Skeletal muscle tissue (tissue), 3 donors: ENCODE measurements at regions not wholly inside any gene's neighbourhood (a gene's known extent, or its start where the extent isn't known, plus 50 kb on each side); places are given as distances from the start of the nearest gene placed in this dataset.
A peak's percentile ranks its signal among the peaks of the same experiment; 100 is the strongest.
"Not testable (repeated sequence)": the region's sequence is repeated elsewhere in the genome, so short reads cannot be mapped to it uniquely, and the experiment has no call there.

Experiments used
- H3K27ac ChIP-seq: one replicate; pipeline ENCODE4 v1.7.0; 2013; ENCODE audit warnings: mild to moderate bottlenecking, low read depth, low read length, inconsistent platforms
- H3K27me3 ChIP-seq, 3 donors: one replicate each; pipeline ENCODE4 v1.7.0; 2013; ENCODE audit warnings: low read length in 3 of 3; ENCODE audit not compliant: control insufficient read depth in 3 of 3, insufficient read depth in 3 of 3
- H3K36me3 ChIP-seq, 3 donors: one replicate each; pipeline ENCODE4 v1.7.0; 2013; ENCODE audit warnings: low read length in 3 of 3; ENCODE audit not compliant: control insufficient read depth in 3 of 3, insufficient read depth in 3 of 3
- H3K4me1 ChIP-seq, 3 donors: one replicate each; pipeline ENCODE4 v1.7.0; 2013; ENCODE audit warnings: low read length in 3 of 3, mild to moderate bottlenecking in 3 of 3; ENCODE audit not compliant: control insufficient read depth in 3 of 3, insufficient read depth in 3 of 3
- H3K4me3 ChIP-seq, 3 donors: one replicate each; pipeline ENCODE4 v1.7.0; 2013; ENCODE audit warnings: low read length in 3 of 3
- H3K9ac ChIP-seq, 3 donors: one replicate each; pipeline ENCODE4 v1.7.0; 2013; ENCODE audit warnings: low read length in 3 of 3, mild to moderate bottlenecking in 3 of 3, moderate library complexity in 2 of 3, low read depth in 1 of 3
- H3K9me3 ChIP-seq, 3 donors: one replicate each; pipeline ENCODE4 v1.7.0; 2013; ENCODE audit warnings: low read length in 3 of 3; ENCODE audit not compliant: control insufficient read depth in 3 of 3
- donor health status: Osteomylitis.

GRCh38 chr20:26057135-26057752 lies 360.6 kb upstream of the ZNF337 start:
- not testable (repeated sequence) for H3K4me1 ChIP-seq, H3K4me3 ChIP-seq, H3K27ac ChIP-seq, H3K9ac ChIP-seq, H3K27me3 ChIP-seq, H3K36me3 ChIP-seq, H3K9me3 ChIP-seq

DNA sequence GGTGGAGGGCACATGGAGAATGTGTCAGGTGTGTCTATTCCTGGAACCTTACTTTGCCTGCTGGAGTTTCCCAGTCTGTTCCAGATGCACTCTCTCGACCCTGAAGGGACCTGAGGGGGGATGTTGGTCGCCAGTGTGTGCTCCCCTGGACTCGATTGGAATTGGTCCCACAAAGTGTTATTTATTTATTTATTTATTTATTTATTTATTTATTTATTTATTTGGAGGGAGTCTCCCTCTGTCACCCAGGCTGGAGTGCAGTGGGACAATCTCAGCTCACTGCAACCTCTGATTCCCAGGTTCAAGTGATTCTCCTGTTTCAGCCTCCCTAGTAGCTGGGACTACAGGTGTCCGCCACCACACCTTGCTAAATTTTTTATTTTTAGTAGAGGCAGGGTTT lies 329.1 kb upstream of the ZNF337 start:
- not testable (repeated sequence) for H3K9ac ChIP-seq, H3K27me3 ChIP-seq, H3K27ac ChIP-seq

DNA sequence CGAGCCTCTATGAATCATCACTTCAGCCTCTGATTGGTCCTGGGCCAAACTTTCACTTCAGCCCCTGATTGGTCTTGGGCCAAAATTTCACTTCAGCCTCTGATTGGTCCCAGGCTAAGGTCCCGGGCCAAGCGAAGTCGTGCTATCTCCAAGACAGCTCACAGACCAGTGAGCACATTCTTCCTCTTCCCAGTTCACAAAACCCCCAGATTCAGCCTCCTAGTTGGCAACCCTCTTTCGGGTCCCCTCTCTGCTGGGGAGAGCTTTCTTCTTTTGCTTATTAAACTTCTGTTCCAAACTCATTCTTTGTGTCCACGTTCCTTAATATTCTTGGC lies 314.3 kb upstream of the ZNF337 start:
- H3K27ac ChIP-seq, H3K4me3 ChIP-seq, H3K36me3 ChIP-seq, H3K27me3 ChIP-seq, H3K9ac ChIP-seq, H3K9me3 ChIP-seq, H3K4me1 ChIP-seq: not testable (repeated sequence)

More for the DNA sequence above, 329.1 kb upstream of the ZNF337 start:
- H3K4me1 ChIP-seq, H3K9me3 ChIP-seq, H3K36me3 ChIP-seq, H3K4me3 ChIP-seq: not testable (repeated sequence)

- peak overlapping the region; percentile 78 to 81 (median 80) for H3K4me3 ChIP-seq
- H3K36me3 ChIP-seq, H3K9me3 ChIP-seq, H3K4me1 ChIP-seq, H3K27me3 ChIP-seq: not testable (repeated sequence)
- H3K27ac ChIP-seq, result peak overlapping the region; percentile 68
- peak overlapping the region; percentile 48 to 78 (median 70) for H3K9ac ChIP-seq
These were observed 313.7 kb upstream of the ZNF337 start for GRCh38 chr20:26010224-26010941.

GRCh38 chr20:26009402-26010223 lies 313.0 kb upstream of the ZNF337 start:
- not testable (repeated sequence) for H3K27me3 ChIP-seq, H3K9me3 ChIP-seq, H3K36me3 ChIP-seq, H3K4me1 ChIP-seq
- peak overlapping the region; percentile 48 to 78 (median 70) for H3K9ac ChIP-seq
- H3K4me3 ChIP-seq, result peak overlapping the region; percentile 78 to 81 (median 80)
- H3K27ac ChIP-seq, result peak overlapping the region; percentile 68

GRCh38 chr20:26008026-26008425 lies 311.4 kb upstream of the ZNF337 start:
- H3K36me3 ChIP-seq, H3K4me3 ChIP-seq, H3K27ac ChIP-seq, H3K4me1 ChIP-seq, H3K9ac ChIP-seq, H3K9me3 ChIP-seq, H3K27me3 ChIP-seq: not testable (repeated sequence)

DNA sequence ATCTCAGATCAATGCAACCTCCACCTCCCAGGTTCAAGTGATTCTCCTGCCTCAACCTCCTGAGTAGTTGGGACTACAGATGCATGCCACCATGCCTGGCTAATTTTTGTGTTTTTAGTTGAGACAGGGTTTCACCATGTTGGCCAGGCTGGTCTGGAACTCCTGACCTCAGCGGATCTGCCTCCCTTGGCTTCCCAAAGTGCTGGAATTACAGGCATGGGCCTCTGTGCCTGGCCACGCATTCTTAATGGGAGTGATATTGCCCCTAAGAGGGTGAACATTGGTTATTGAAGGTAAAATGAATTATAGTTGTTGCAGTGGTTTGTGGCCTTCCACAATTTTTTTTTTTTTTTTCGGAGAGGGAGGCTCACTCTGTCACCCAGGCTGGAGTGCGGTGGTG lies 309.5 kb upstream of the ZNF337 start:
- H3K4me3 ChIP-seq, H3K36me3 ChIP-seq, H3K27ac ChIP-seq, H3K27me3 ChIP-seq, H3K9ac ChIP-seq, H3K4me1 ChIP-seq, H3K9me3 ChIP-seq: not testable (repeated sequence)

DNA sequence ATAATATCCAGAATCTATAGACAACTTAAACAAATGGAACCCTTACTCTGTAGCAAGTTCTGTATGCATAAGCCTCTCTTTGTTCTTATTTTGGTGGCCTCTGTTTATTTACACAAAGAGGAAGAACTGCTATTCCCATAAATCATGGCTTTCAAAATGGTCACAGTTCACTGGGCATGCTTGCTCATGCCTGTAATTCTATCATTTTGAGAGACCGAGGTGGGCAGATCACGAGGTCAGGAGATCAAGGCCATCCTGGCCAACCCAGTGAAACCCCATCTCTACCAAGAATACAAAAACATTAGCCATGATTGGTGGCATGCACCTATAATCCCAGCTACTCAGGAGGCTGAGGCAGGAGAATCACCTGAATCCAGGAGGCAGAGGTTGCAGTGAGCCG lies 307.3 kb upstream of the ZNF337 start:
- H3K4me3 ChIP-seq, H3K27ac ChIP-seq, H3K9me3 ChIP-seq, H3K9ac ChIP-seq, H3K27me3 ChIP-seq, H3K36me3 ChIP-seq, H3K4me1 ChIP-seq: not testable (repeated sequence)

GRCh38 chr20:25997367-25998038 lies 300.9 kb upstream of the ZNF337 start:
- H3K9ac ChIP-seq, H3K4me3 ChIP-seq, H3K9me3 ChIP-seq, H3K4me1 ChIP-seq, H3K27me3 ChIP-seq, H3K36me3 ChIP-seq, H3K27ac ChIP-seq: not testable (repeated sequence)

GRCh38 chr20:25992146-25992545 lies 295.5 kb upstream of the ZNF337 start:
- Histone ChIP-seq H3K4me3 (no peak overlapping the region), H3K36me3 (no peaks in the 10 kb centered on the region), H3K9ac (no peak overlapping the region), H3K4me1 (peaks cover 0 to 4% (median 0%) of the 10 kb centered on the region in 3 donors), H3K9me3 (no peaks in the 10 kb centered on the region), H3K27ac (no peak overlapping the region), H3K27me3 (peaks cover 0 to 1% (median 0%) of the 10 kb centered on the region in 3 donors)
